Testis (tissue), 2 donors: ENCODE measurements at regions not wholly inside any gene's neighbourhood (a gene's known extent, or its start where the extent isn't known, plus 50 kb on each side); places are given as distances from the start of the nearest gene placed in this dataset.

ENCODE experiments used
- DNase-seq: peaks from one replicate; pipeline ENCODE4 v3.0.0-alpha.2; 2019
- H3K27ac ChIP-seq, 2 donors: fragments of 200-600 bp; sonication (generic); one replicate each; pipeline ENCODE4 v1.5.1; 2019
- H3K27me3 ChIP-seq: fragments of 200-600 bp; sonication (generic); one replicate; pipeline ENCODE4 v1.5.1; 2019
- H3K36me3 ChIP-seq: fragments of 200-600 bp; sonication (generic); one replicate; pipeline ENCODE4 v1.5.1; 2017; ENCODE audit warnings: low read depth; ENCODE audit errors: missing control alignments
- H3K4me1 ChIP-seq: fragments of 200-600 bp; sonication (generic); one replicate; pipeline ENCODE4 v1.5.1; 2019
- H3K4me3 ChIP-seq, 2 donors: fragments of 200-600 bp; sonication (generic); one replicate each; pipeline ENCODE4 v1.5.1; 2017 to 2019
- H3K9me3 ChIP-seq: fragments of 200-600 bp; sonication (generic); one replicate; pipeline ENCODE4 v1.5.1; 2017
- POLR2A ChIP-seq: fragments of 450-650 bp; IDR thresholded peaks from one replicate; pipeline ENCODE4 v1.6.1; 2017; ENCODE audit warnings: antibody characterized with exemption, mild to moderate bottlenecking, moderate library complexity
- WGBS, 2 donors: methylation state at CpG; one replicate each; pipeline ENCODE4 v1.1.5; 2018; 5-methylcytosine and 5-hydroxymethylcytosine counted together
- intact Hi-C: fragments of 100-400 bp; cut with DNase I; formaldehyde crosslinking; loops from one replicate; pipeline ENCODE4 v1.15.1; 2023; ENCODE audit warnings: low total_unique reads
- TF ChIP-seq, protein P1 (sequence below), 3 experiments: fragments of 450-650 bp in 2 of 3; fragments of 200-600 bp in 1 of 3; sonication (generic) in 1 of 3; IDR thresholded peaks; one replicate each; pipeline ENCODE4 v1.5.1; 2016 to 2019; ENCODE audit warnings: antibody characterized with exemption in 3 of 3, mild to moderate bottlenecking in 2 of 3, moderate library complexity in 1 of 3

DNA sequence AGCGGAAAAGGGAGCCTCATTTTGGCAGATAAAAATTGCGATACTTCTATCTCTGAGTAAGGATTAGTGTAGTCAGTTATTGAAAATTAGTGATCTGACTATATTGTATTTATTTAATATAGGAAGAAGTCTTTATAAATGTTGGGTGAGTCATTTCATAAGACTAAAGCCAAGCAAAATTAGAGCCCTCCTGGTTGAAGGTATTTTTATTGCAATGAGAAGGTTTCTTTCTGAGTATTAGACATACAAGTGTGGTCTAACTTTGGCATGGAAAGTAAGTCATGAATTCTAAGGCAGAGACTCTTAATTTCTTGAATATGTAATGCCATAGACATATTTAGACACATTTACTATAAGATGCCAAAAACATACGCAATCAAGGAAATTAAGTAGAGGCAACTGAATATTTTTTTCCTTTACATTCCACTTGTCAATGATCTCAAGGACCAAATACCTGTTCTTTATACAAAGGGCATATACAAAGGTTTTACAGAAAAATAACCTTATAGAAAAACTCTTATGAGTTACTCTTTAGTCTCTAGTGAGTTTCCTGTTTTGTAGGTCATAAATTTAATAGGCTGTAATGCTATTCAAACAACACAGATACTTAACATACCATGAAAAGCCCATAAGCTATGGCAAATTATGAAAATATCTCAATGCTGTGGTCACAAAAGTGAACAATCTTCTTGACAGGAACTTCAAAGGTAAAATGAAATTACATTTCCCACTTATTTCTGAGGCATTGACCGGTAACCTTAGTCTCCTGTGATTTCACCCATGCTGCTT is 156.6 kb upstream of the BTG1 start:
- H3K4me3 ChIP-seq: no peak overlapping the region
- WGBS, 2 donors: 93 to 96% methylated on average over 4 of the region's 4 CpGs
- no peak for DNase-seq
- H3K27ac ChIP-seq: no peak overlapping the region
- TF ChIP-seq, protein P1, sequence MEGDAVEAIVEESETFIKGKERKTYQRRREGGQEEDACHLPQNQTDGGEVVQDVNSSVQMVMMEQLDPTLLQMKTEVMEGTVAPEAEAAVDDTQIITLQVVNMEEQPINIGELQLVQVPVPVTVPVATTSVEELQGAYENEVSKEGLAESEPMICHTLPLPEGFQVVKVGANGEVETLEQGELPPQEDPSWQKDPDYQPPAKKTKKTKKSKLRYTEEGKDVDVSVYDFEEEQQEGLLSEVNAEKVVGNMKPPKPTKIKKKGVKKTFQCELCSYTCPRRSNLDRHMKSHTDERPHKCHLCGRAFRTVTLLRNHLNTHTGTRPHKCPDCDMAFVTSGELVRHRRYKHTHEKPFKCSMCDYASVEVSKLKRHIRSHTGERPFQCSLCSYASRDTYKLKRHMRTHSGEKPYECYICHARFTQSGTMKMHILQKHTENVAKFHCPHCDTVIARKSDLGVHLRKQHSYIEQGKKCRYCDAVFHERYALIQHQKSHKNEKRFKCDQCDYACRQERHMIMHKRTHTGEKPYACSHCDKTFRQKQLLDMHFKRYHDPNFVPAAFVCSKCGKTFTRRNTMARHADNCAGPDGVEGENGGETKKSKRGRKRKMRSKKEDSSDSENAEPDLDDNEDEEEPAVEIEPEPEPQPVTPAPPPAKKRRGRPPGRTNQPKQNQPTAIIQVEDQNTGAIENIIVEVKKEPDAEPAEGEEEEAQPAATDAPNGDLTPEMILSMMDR (IDR thresholded peaks at IDR 0.05): no peak
- no peak for TF ChIP-seq POLR2A
- H3K27me3 ChIP-seq: no peaks in the 10 kb centered on the region
- no peaks in the 10 kb centered on the region for H3K4me1 ChIP-seq
- intact Hi-C loops: no loop called here
- H3K9me3 ChIP-seq: no peaks in the 10 kb centered on the region
- H3K36me3 ChIP-seq: no peaks in the 10 kb centered on the region

GRCh38 chr12:92301356-92301755 is 155.7 kb upstream of the BTG1 start:
- Histone ChIP-seq H3K27me3 (no peaks in the 10 kb centered on the region), H3K27ac (no peak overlapping the region), H3K9me3 (no peaks in the 10 kb centered on the region), H3K36me3 (no peaks in the 10 kb centered on the region), H3K4me1 (no peaks in the 10 kb centered on the region), H3K4me3 (no peak overlapping the region)
- intact Hi-C loops: no loop called here
- 92 to 98% methylated on average over 1 of the region's 1 CpG for WGBS, 2 donors
- no peak for TF ChIP-seq POLR2A
- TF ChIP-seq, protein P1 (IDR thresholded peaks at IDR 0.05): no peak
- DNase-seq: no peak

- Histone ChIP-seq H3K4me1 (no peaks in the 10 kb centered on the region), H3K9me3 (no peaks in the 10 kb centered on the region), H3K27ac (no peak overlapping the region), H3K36me3 (no peaks in the 10 kb centered on the region), H3K4me3 (no peak overlapping the region), H3K27me3 (no peaks in the 10 kb centered on the region)
- intact Hi-C loops: no loop called here
- TF ChIP-seq, protein P1 (IDR thresholded peaks at IDR 0.05): no peak
- no peak for TF ChIP-seq POLR2A
- WGBS, 2 donors: 96% methylated on average over 2 of the region's 2 CpGs
- DNase-seq: no peak
Measured at GRCh38 chr12:92300777-92301176, 155.1 kb upstream of the BTG1 start.

GRCh38 chr12:92299744-92300143 is 154.1 kb upstream of the BTG1 start:
- TF ChIP-seq, protein P1 (IDR thresholded peaks at IDR 0.05): no peak
- no peak for TF ChIP-seq POLR2A
- no peaks in the 10 kb centered on the region for H3K4me1 ChIP-seq
- 83 to 95% methylated on average over 3 of the region's 3 CpGs for WGBS, 2 donors
- no peak overlapping the region for H3K27ac ChIP-seq
- H3K27me3 ChIP-seq: no peaks in the 10 kb centered on the region
- H3K36me3 ChIP-seq: no peaks in the 10 kb centered on the region
- H3K4me3 ChIP-seq: no peak overlapping the region
- DNase-seq: no peak
- intact Hi-C loops: no loop called here
- no peaks in the 10 kb centered on the region for H3K9me3 ChIP-seq

- 45 to 93% methylated on average over 2 of the region's 2 CpGs for WGBS, 2 donors
- DNase-seq: no peak
- no peak for TF ChIP-seq POLR2A
- TF ChIP-seq, protein P1 (IDR thresholded peaks at IDR 0.05): no peak
Measured at GRCh38 chr12:92299344-92299743, 153.7 kb upstream of the BTG1 start.

More at GRCh38 chr12:92299344-92299743, 153.7 kb upstream of the BTG1 start:
- intact Hi-C loops: no loop called here
- Histone ChIP-seq H3K9me3 (no peaks in the 10 kb centered on the region), H3K4me3 (no peak overlapping the region), H3K27ac (no peak overlapping the region), H3K27me3 (no peaks in the 10 kb centered on the region), H3K4me1 (no peaks in the 10 kb centered on the region), H3K36me3 (no peaks in the 10 kb centered on the region)
